ENCODE measurements at regions not wholly inside any gene's neighbourhood (a gene's known extent, or its start where the extent isn't known, plus 50 kb on each side); places are given as distances from the start of the nearest gene placed in this dataset.

DNA sequence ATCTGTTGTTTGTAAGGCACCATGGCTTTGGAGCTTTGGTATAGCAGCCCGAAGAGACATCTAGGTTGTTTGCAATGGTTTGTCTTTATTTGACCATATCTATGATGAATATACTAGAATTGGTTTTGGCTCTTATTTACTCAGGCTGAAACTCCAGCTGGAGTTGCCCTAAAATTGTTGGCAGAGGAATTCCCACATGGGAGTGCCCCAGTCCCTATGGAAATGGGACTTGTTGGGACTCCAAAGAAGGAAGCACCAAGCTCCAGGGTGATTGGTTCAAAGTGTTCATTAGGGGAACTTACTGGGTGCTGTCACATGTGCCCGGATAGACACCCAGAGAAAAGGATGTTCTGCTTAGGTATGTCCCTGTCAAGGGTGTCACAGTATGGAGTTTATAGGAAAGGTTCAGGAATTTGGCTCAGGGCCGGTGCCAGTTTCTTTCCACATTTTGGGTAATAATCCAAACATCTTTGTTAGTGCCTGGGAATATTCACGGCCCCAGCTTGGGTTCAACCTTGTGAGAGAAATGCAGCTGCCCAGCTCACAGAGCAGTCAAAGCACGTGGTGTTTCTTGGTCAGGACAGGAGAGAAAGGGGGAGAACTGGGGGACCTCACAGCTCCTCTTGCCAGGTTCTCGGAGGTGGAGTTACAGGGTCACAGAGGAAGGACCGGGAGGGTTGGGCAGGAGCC lies 123.5 kb upstream of the ZSWIM2 start:
- no peak overlapping the region for H3K4me3 Mint-ChIP-seq
- TF ChIP-seq, protein P1, sequence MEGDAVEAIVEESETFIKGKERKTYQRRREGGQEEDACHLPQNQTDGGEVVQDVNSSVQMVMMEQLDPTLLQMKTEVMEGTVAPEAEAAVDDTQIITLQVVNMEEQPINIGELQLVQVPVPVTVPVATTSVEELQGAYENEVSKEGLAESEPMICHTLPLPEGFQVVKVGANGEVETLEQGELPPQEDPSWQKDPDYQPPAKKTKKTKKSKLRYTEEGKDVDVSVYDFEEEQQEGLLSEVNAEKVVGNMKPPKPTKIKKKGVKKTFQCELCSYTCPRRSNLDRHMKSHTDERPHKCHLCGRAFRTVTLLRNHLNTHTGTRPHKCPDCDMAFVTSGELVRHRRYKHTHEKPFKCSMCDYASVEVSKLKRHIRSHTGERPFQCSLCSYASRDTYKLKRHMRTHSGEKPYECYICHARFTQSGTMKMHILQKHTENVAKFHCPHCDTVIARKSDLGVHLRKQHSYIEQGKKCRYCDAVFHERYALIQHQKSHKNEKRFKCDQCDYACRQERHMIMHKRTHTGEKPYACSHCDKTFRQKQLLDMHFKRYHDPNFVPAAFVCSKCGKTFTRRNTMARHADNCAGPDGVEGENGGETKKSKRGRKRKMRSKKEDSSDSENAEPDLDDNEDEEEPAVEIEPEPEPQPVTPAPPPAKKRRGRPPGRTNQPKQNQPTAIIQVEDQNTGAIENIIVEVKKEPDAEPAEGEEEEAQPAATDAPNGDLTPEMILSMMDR (conservative IDR thresholded peaks at IDR 0.05), result no peak
- Histone ChIP-seq H3K18ac (ENCODE audit: insufficient read length, low read depth, low read length) (no peak overlapping the region), H3K9ac (ENCODE audit: extremely low read depth, insufficient read length, low read length) (no peak overlapping the region), H3K23ac (ENCODE audit: insufficient read length, low read depth, low read length) (no peak overlapping the region), H3K4ac (ENCODE audit: low read depth, low read length) (no peak overlapping the region), H4K8ac (replicated peaks; ENCODE audit: insufficient read length, low read depth, low read length) (no peak overlapping the region), H3K27me3 (ENCODE audit: insufficient read depth, low read length) (no peaks in the 10 kb centered on the region), H2BK20ac (ENCODE audit: low read depth, low read length, poor library complexity, severe bottlenecking) (no peak overlapping the region), H2AK5ac (ENCODE audit: insufficient read length, low read length) (no peak overlapping the region), H3K4me1 (ENCODE audit: insufficient read depth, low read length) (no peaks in the 10 kb centered on the region), H4K91ac (ENCODE audit: insufficient read length, low read depth, low read length) (no peak overlapping the region), H2BK12ac (ENCODE audit: insufficient read length, low read depth, low read length) (no peak overlapping the region), H2AFZ (ENCODE audit: low read length) (no peak overlapping the region), H3K9me3 (ENCODE audit: control insufficient read depth, low read depth, low read length) (no peaks in the 10 kb centered on the region), H3K14ac (ENCODE audit: insufficient read depth, low read length) (no peak overlapping the region), H3T11ph (ENCODE audit: low read length) (no peak overlapping the region), H3K27ac (ENCODE audit: insufficient read length, low read depth, low read length) (no peak overlapping the region), H3K79me1 (ENCODE audit: insufficient read depth, low read depth, low read length, poor library complexity, severe bottlenecking) (no peaks in the 10 kb centered on the region), H3K56ac (ENCODE audit: insufficient read length, low read depth, low read length) (no peak overlapping the region), H4K5ac (ENCODE audit: insufficient read length, low read depth, low read length) (no peak overlapping the region), H2BK15ac (ENCODE audit: low read depth, low read length) (no peak overlapping the region), H3K79me2 (ENCODE audit: insufficient read depth, low read length) (no peaks in the 10 kb centered on the region), H3K23me2 (ENCODE audit: insufficient read length, low read depth, low read length, poor library complexity, severe bottlenecking) (no peaks in the 10 kb centered on the region), H2BK5ac (ENCODE audit: insufficient read length, low read length) (no peak overlapping the region), H2BK120ac (ENCODE audit: low read depth, low read length, poor library complexity, severe bottlenecking) (no peak overlapping the region), H4K20me1 (ENCODE audit: control insufficient read depth, insufficient read depth, insufficient read length) (no peaks in the 10 kb centered on the region), H3K4me2 (ENCODE audit: insufficient read depth, insufficient read length, low read length) (no peak overlapping the region)
- no peaks in the 10 kb centered on the region for H3K27me3 Mint-ChIP-seq (ENCODE audit: low read depth)
- H3K4me1 Mint-ChIP-seq, result no peaks in the 10 kb centered on the region
- H3K36me3 Mint-ChIP-seq (ENCODE audit: insufficient read depth in 1 of 3, low read depth in 3 of 3), result no peaks in the 10 kb centered on the region
- no peak for DNase-seq
- no peaks in the 10 kb centered on the region; a peak in 1 of 5 replicates for H3K9me3 Mint-ChIP-seq
- H3K27ac Mint-ChIP-seq, result peak overlapping the region in 1 of 3 experiments; percentile 55; a peak in 2 of 7 replicates
- WGBS (ENCODE audit: extremely low coverage, insufficient read length, low lambda C conversion rate), result no CpG with 5 or more reads among the region's 7 CpGs
